Activated T-helper 17 cell treated with anti-CD3 and anti-CD28 coated beads, Interleukin-2, amount 50 U/mL, for 72 hours (primary cell): ENCODE measurements at regions not wholly inside any gene's neighbourhood (a gene's known extent, or its start where the extent isn't known, plus 50 kb on each side); places are given as distances from the start of the nearest gene placed in this dataset.

Source experiments
- ATAC-seq: fragments of 150-1000 bp; cut with Tn5 transposase; replicated peaks from 2 replicates; pipeline ENCODE4 v1.10.0; 2021; ENCODE audit warnings: mild to moderate bottlenecking, moderate library complexity
- H3K27ac Mint-ChIP-seq: one replicate; pipeline ENCODE4 v1.8.0; 2022; ENCODE audit warnings: mixed read lengths
- H3K27me3 Mint-ChIP-seq: one replicate; pipeline ENCODE4 v1.8.0; 2022; ENCODE audit warnings: mixed read lengths
- H3K36me3 Mint-ChIP-seq: one replicate; pipeline ENCODE4 v1.8.0; 2022; ENCODE audit warnings: low read depth, mild to moderate bottlenecking, mixed read lengths
- H3K4me1 Mint-ChIP-seq: one replicate; pipeline ENCODE4 v1.8.0; 2022; ENCODE audit warnings: mixed read lengths
- H3K4me3 Mint-ChIP-seq: one replicate; pipeline ENCODE4 v1.8.0; 2022; ENCODE audit warnings: mild to moderate bottlenecking, mixed read lengths
- H3K9me3 Mint-ChIP-seq: one replicate; pipeline ENCODE4 v1.8.0; 2022; ENCODE audit warnings: mixed read lengths

- Mint-ChIP-seq H3K4me3 (no peak overlapping the region), H3K4me1 (no peaks in the 10 kb centered on the region), H3K9me3 (peaks cover 10% of the 10 kb centered on the region), H3K27me3 (no peaks in the 10 kb centered on the region), H3K27ac (no peak overlapping the region), H3K36me3 (no peaks in the 10 kb centered on the region)
- ATAC-seq = no peak
Observed at GRCh38 chr2:59874971-59875755, 678.3 kb downstream of the BCL11A start.

GRCh38 chr2:59874361-59874760 is 679.1 kb downstream of the BCL11A start:
- no peak for ATAC-seq
- H3K9me3 Mint-ChIP-seq = peaks cover 10% of the 10 kb centered on the region
- no peaks in the 10 kb centered on the region for H3K27me3 Mint-ChIP-seq
- no peaks in the 10 kb centered on the region for H3K36me3 Mint-ChIP-seq
- H3K27ac Mint-ChIP-seq = no peak overlapping the region
- H3K4me1 Mint-ChIP-seq = no peaks in the 10 kb centered on the region
- H3K4me3 Mint-ChIP-seq = no peak overlapping the region

- no peak overlapping the region for H3K27ac Mint-ChIP-seq
- peaks cover 5% of the 10 kb centered on the region for H3K9me3 Mint-ChIP-seq
- H3K27me3 Mint-ChIP-seq = no peaks in the 10 kb centered on the region
- H3K4me1 Mint-ChIP-seq = no peaks in the 10 kb centered on the region
- no peaks in the 10 kb centered on the region for H3K36me3 Mint-ChIP-seq
- no peak overlapping the region for H3K4me3 Mint-ChIP-seq
- no peak for ATAC-seq
Observed at GRCh38 chr2:59871830-59872229, 681.6 kb downstream of the BCL11A start.

GRCh38 chr2:59868981-59869380 is 684.5 kb downstream of the BCL11A start:
- Mint-ChIP-seq H3K4me3 (no peak overlapping the region), H3K27me3 (no peaks in the 10 kb centered on the region), H3K9me3 (no peaks in the 10 kb centered on the region), H3K27ac (no peak overlapping the region), H3K36me3 (no peaks in the 10 kb centered on the region), H3K4me1 (no peaks in the 10 kb centered on the region)
- ATAC-seq = no peak

- no peaks in the 10 kb centered on the region for H3K36me3 Mint-ChIP-seq
- no peak overlapping the region for H3K4me3 Mint-ChIP-seq
- no peak overlapping the region for H3K27ac Mint-ChIP-seq
- H3K27me3 Mint-ChIP-seq = peaks cover 4% of the 10 kb centered on the region
- ATAC-seq = no peak
- H3K4me1 Mint-ChIP-seq = no peaks in the 10 kb centered on the region
- H3K9me3 Mint-ChIP-seq = no peaks in the 10 kb centered on the region
Observed at GRCh38 chr2:59866436-59866835, 687.0 kb downstream of the BCL11A start.

- Mint-ChIP-seq H3K4me3 (no peak overlapping the region), H3K27me3 (peaks cover 4% of the 10 kb centered on the region), H3K36me3 (no peaks in the 10 kb centered on the region), H3K4me1 (no peaks in the 10 kb centered on the region), H3K27ac (no peak overlapping the region), H3K9me3 (no peaks in the 10 kb centered on the region)
- ATAC-seq = no peak
Observed at GRCh38 chr2:59858540-59858939, 694.9 kb downstream of the BCL11A start.

- no peak for ATAC-seq
- peaks cover 5% of the 10 kb centered on the region for H3K27me3 Mint-ChIP-seq
- no peaks in the 10 kb centered on the region for H3K36me3 Mint-ChIP-seq
- no peaks in the 10 kb centered on the region for H3K9me3 Mint-ChIP-seq
- H3K4me1 Mint-ChIP-seq = no peaks in the 10 kb centered on the region
- H3K27ac Mint-ChIP-seq = no peak overlapping the region
- no peak overlapping the region for H3K4me3 Mint-ChIP-seq
Observed at GRCh38 chr2:59857109-59857508, 696.3 kb downstream of the BCL11A start.

- no peaks in the 10 kb centered on the region for H3K9me3 Mint-ChIP-seq
- peaks cover 4% of the 10 kb centered on the region for H3K27me3 Mint-ChIP-seq
- H3K36me3 Mint-ChIP-seq = no peaks in the 10 kb centered on the region
- no peak overlapping the region for H3K4me3 Mint-ChIP-seq
- H3K4me1 Mint-ChIP-seq = no peaks in the 10 kb centered on the region
- H3K27ac Mint-ChIP-seq = no peak overlapping the region
- ATAC-seq = no peak
Observed at GRCh38 chr2:59856391-59856790, 697.1 kb downstream of the BCL11A start.

- Mint-ChIP-seq H3K4me1 (no peaks in the 10 kb centered on the region), H3K36me3 (no peaks in the 10 kb centered on the region), H3K4me3 (no peak overlapping the region), H3K27ac (no peak overlapping the region), H3K27me3 (peaks cover 4% of the 10 kb centered on the region), H3K9me3 (no peaks in the 10 kb centered on the region)
- ATAC-seq = no peak
Observed at GRCh38 chr2:59853032-59853431, 700.4 kb downstream of the BCL11A start.

- H3K4me1 Mint-ChIP-seq = no peaks in the 10 kb centered on the region
- no peak for ATAC-seq
- no peak overlapping the region for H3K4me3 Mint-ChIP-seq
- no peaks in the 10 kb centered on the region for H3K9me3 Mint-ChIP-seq
- no peaks in the 10 kb centered on the region for H3K36me3 Mint-ChIP-seq
- no peak overlapping the region for H3K27ac Mint-ChIP-seq
- H3K27me3 Mint-ChIP-seq = peaks cover 7% of the 10 kb centered on the region
Observed at GRCh38 chr2:59851836-59852475, 701.5 kb downstream of the BCL11A start.

- no peak overlapping the region for H3K4me3 Mint-ChIP-seq
- H3K27ac Mint-ChIP-seq = no peak overlapping the region
- ATAC-seq = no peak
- no peaks in the 10 kb centered on the region for H3K4me1 Mint-ChIP-seq
- no peaks in the 10 kb centered on the region for H3K36me3 Mint-ChIP-seq
- H3K9me3 Mint-ChIP-seq = no peaks in the 10 kb centered on the region
- H3K27me3 Mint-ChIP-seq = peaks cover 7% of the 10 kb centered on the region
Observed at GRCh38 chr2:59850554-59850953, 702.9 kb downstream of the BCL11A start.

GRCh38 chr2:59833941-59834340 is 719.5 kb downstream of the BCL11A start:
- peaks cover 7% of the 10 kb centered on the region for H3K27me3 Mint-ChIP-seq
- H3K27ac Mint-ChIP-seq = no peak overlapping the region
- no peak for ATAC-seq
- H3K36me3 Mint-ChIP-seq = no peaks in the 10 kb centered on the region
- H3K4me1 Mint-ChIP-seq = no peaks in the 10 kb centered on the region
- peaks cover 4% of the 10 kb centered on the region for H3K9me3 Mint-ChIP-seq
- H3K4me3 Mint-ChIP-seq = no peak overlapping the region

GRCh38 chr2:59830601-59831000 is 722.9 kb downstream of the BCL11A start:
- no peak for ATAC-seq
- no peaks in the 10 kb centered on the region for H3K4me1 Mint-ChIP-seq
- H3K36me3 Mint-ChIP-seq = no peaks in the 10 kb centered on the region
- H3K4me3 Mint-ChIP-seq = no peak overlapping the region
- H3K9me3 Mint-ChIP-seq = peaks cover 4% of the 10 kb centered on the region
- peaks cover 7% of the 10 kb centered on the region for H3K27me3 Mint-ChIP-seq
- no peak overlapping the region for H3K27ac Mint-ChIP-seq

- H3K27ac Mint-ChIP-seq = no peak overlapping the region
- H3K9me3 Mint-ChIP-seq = no peaks in the 10 kb centered on the region
- H3K27me3 Mint-ChIP-seq = no peaks in the 10 kb centered on the region
- no peaks in the 10 kb centered on the region for H3K36me3 Mint-ChIP-seq
- H3K4me3 Mint-ChIP-seq = no peak overlapping the region
- no peaks in the 10 kb centered on the region for H3K4me1 Mint-ChIP-seq
- no peak for ATAC-seq
Observed at GRCh38 chr2:59827677-59828076, 725.8 kb downstream of the BCL11A start.

- Mint-ChIP-seq H3K4me3 (no peak overlapping the region), H3K27me3 (no peaks in the 10 kb centered on the region), H3K9me3 (no peaks in the 10 kb centered on the region), H3K36me3 (no peaks in the 10 kb centered on the region), H3K27ac (no peak overlapping the region), H3K4me1 (no peaks in the 10 kb centered on the region)
- no peak for ATAC-seq
Observed at GRCh38 chr2:59826177-59826576, 727.3 kb downstream of the BCL11A start.
